ENCODE measurements at regions not wholly inside any gene's neighbourhood (a gene's known extent, or its start where the extent isn't known, plus 50 kb on each side); places are given as distances from the start of the nearest gene placed in this dataset.

- ATAC-seq (ENCODE audit: low read depth) (no peak), DNase-seq (no peak)
- no peak for TF ChIP-seq CTCF (IDR thresholded peaks at IDR 0.05)
- Mint-ChIP-seq H3K27ac (no peak overlapping the region), H3K4me1 (no peaks in the 10 kb centered on the region), H3K9me3 (peaks cover 5% of the 10 kb centered on the region), H3K36me3 (ENCODE audit: low read depth) (no peaks in the 10 kb centered on the region), H3K27me3 (peaks cover 5% of the 10 kb centered on the region), H3K4me3 (no peak overlapping the region)
- intact Hi-C loops (cut with micrococcal nuclease): no loop called here
- ChIA-PET CTCF (no interaction called here), POLR2A (no interaction called here)
Measured at GRCh38 chr2:217181512-217181911, 321.6 kb upstream of the TNP1 start.

- H3K4me3 Mint-ChIP-seq: no peak overlapping the region
- H3K27me3 Mint-ChIP-seq: peaks cover 7% of the 10 kb centered on the region
- ChIA-PET POLR2A (no interaction called here), CTCF (no interaction called here)
- peaks cover 6% of the 10 kb centered on the region for H3K9me3 Mint-ChIP-seq
- no peaks in the 10 kb centered on the region for H3K36me3 Mint-ChIP-seq (ENCODE audit: low read depth)
- DNase-seq: no peak
- H3K4me1 Mint-ChIP-seq: no peaks in the 10 kb centered on the region
- no peak for ATAC-seq (ENCODE audit: low read depth)
- H3K27ac Mint-ChIP-seq: no peak overlapping the region
- TF ChIP-seq CTCF (IDR thresholded peaks at IDR 0.05): no peak
- intact Hi-C loops (cut with micrococcal nuclease): no loop called here
Measured at GRCh38 chr2:217179854-217180253, 320.0 kb upstream of the TNP1 start.

- peaks cover 6% of the 10 kb centered on the region for H3K9me3 Mint-ChIP-seq
- no peak overlapping the region for H3K4me3 Mint-ChIP-seq
- H3K27me3 Mint-ChIP-seq: peaks cover 12% of the 10 kb centered on the region
- POLR2A ChIA-PET: no interaction called here
- H3K4me1 Mint-ChIP-seq: no peaks in the 10 kb centered on the region
- H3K27ac Mint-ChIP-seq: no peak overlapping the region
- intact Hi-C loops (cut with micrococcal nuclease): no loop called here
- CTCF ChIA-PET: no interaction called here
- DNase-seq (no peak), ATAC-seq (ENCODE audit: low read depth) (no peak)
- TF ChIP-seq CTCF (IDR thresholded peaks at IDR 0.05): no peak
- H3K36me3 Mint-ChIP-seq (ENCODE audit: low read depth): no peaks in the 10 kb centered on the region
Measured at GRCh38 chr2:217178341-217178740, 318.5 kb upstream of the TNP1 start.

GRCh38 chr2:217177720-217178119 lies 317.9 kb upstream of the TNP1 start:
- Mint-ChIP-seq H3K27me3 (peaks cover 15% of the 10 kb centered on the region), H3K9me3 (peaks cover 6% of the 10 kb centered on the region), H3K4me3 (no peak overlapping the region), H3K36me3 (ENCODE audit: low read depth) (no peaks in the 10 kb centered on the region), H3K4me1 (no peaks in the 10 kb centered on the region), H3K27ac (no peak overlapping the region)
- ChIA-PET CTCF (no interaction called here), POLR2A (no interaction called here)
- ATAC-seq (ENCODE audit: low read depth) (no peak), DNase-seq (no peak)
- intact Hi-C loops (cut with micrococcal nuclease): no loop called here
- TF ChIP-seq CTCF (IDR thresholded peaks at IDR 0.05): no peak

- H3K9me3 Mint-ChIP-seq: peaks cover 13% of the 10 kb centered on the region
- no peak overlapping the region for H3K27ac Mint-ChIP-seq
- TF ChIP-seq CTCF (IDR thresholded peaks at IDR 0.05): no peak
- DNase-seq (no peak), ATAC-seq (ENCODE audit: low read depth) (no peak)
- no peaks in the 10 kb centered on the region for H3K4me1 Mint-ChIP-seq
- intact Hi-C loops (cut with micrococcal nuclease): no loop called here
- H3K4me3 Mint-ChIP-seq: no peak overlapping the region
- CTCF ChIA-PET: no interaction called here
- H3K36me3 Mint-ChIP-seq (ENCODE audit: low read depth): no peaks in the 10 kb centered on the region
- POLR2A ChIA-PET: no interaction called here
- H3K27me3 Mint-ChIP-seq: peaks cover 29% of the 10 kb centered on the region
Measured at GRCh38 chr2:217171874-217172273, 312.0 kb upstream of the TNP1 start.

All from activated B cell treated with CpG ODN at 0.5 μM for 24 hours (primary cell).